SK-N-SH (cell line): ENCODE measurements at regions not wholly inside any gene's neighbourhood (a gene's known extent, or its start where the extent isn't known, plus 50 kb on each side); places are given as distances from the start of the nearest gene placed in this dataset.

Experiments used
- CTCF ChIA-PET: fragments of 300-600, 350-600 bp; formaldehyde crosslinking; extraction: SDS; loops from one replicate; lab custom pipeline; 2021; lab: Yijun Ruan, JAX
- POLR2A ChIA-PET: fragments of 350-600 bp; sonication (Branson Sonifier 250); formaldehyde crosslinking; extraction: SDS; loops from one replicate; lab custom pipeline; 2020; ENCODE audit warnings: antibody characterized with exemption, inconsistent platforms; lab: Yijun Ruan, JAX
- DNase-seq: peaks from one replicate; pipeline ENCODE4 v3.0.0; 2012
- H2AFZ ChIP-seq: fragments of 200-600 bp; sonication (generic); 2 replicates; pipeline ENCODE4 v1.8.1; 2016; ENCODE audit warnings: antibody characterized with exemption, mild to moderate bottlenecking, low read depth
- H3F3A ChIP-seq: fragments of 200-600 bp; sonication (generic); replicated peaks from 2 replicates; pipeline ENCODE3; 2016; ENCODE audit warnings: antibody characterized with exemption, mild to moderate bottlenecking; ENCODE audit not compliant: insufficient read depth
- H3K27ac ChIP-seq, 2 experiments: fragments of 200-500 bp in 1 of 2; fragments of 200-600 bp in 1 of 2; sonication (Bioruptor generic) in 1 of 2; sonication (generic), shearing (Covaris generic) in 1 of 2; 2 replicates each; pipeline versions ENCODE4 v1.5.1 to v1.6.1; 2014 to 2016; ENCODE audit warnings: low read depth in 2 of 2, inconsistent platforms in 1 of 2, low read length in 1 of 2, mild to moderate bottlenecking in 1 of 2, mixed read lengths in 1 of 2
- H3K27me3 ChIP-seq: fragments of 200-600 bp; sonication (generic), shearing (Covaris generic); 2 replicates; pipeline ENCODE4 v1.6.1; 2016; ENCODE audit warnings: mixed run types; ENCODE audit not compliant: insufficient read depth
- H3K36me3 ChIP-seq, 2 experiments: fragments of 200-500 bp in 1 of 2; fragments of 200-600 bp in 1 of 2; sonication (Bioruptor generic) in 1 of 2; sonication (generic) in 1 of 2; replicated peaks in 1 of 2; 2 replicates each; pipeline versions ENCODE3 to v1.5.1; 2014 to 2016; ENCODE audit warnings: low read length in 1 of 2, mild to moderate bottlenecking in 1 of 2; ENCODE audit not compliant: insufficient read depth in 2 of 2, control insufficient read depth in 1 of 2
- H3K4me1 ChIP-seq, 2 experiments: fragments of 200-500 bp in 1 of 2; fragments of 200-600 bp in 1 of 2; sonication (Bioruptor generic) in 1 of 2; sonication (generic), shearing (Covaris generic) in 1 of 2; 2 replicates each; pipeline versions ENCODE4 v1.5.1 to v1.6.1; 2014 to 2016; ENCODE audit warnings: low read depth in 1 of 2, low read length in 1 of 2, mixed run types in 1 of 2; ENCODE audit not compliant: insufficient read depth in 2 of 2, control insufficient read depth in 1 of 2
- H3K4me2 ChIP-seq: fragments of 200-600 bp; sonication (generic), shearing (Covaris generic); 2 replicates; pipeline ENCODE4 v1.6.1; 2017; ENCODE audit warnings: mixed run types
- H3K4me3 ChIP-seq, 2 experiments: fragments of 200-500 bp in 1 of 2; fragments of 200-600 bp in 1 of 2; sonication (Bioruptor generic) in 1 of 2; sonication (generic), shearing (Covaris generic) in 1 of 2; 2 replicates each; pipeline versions ENCODE4 v1.5.1 to v1.8.1; 2014 to 2016; ENCODE audit warnings: low read depth in 2 of 2, inconsistent platforms in 1 of 2, low read length in 1 of 2, mild to moderate bottlenecking in 1 of 2, mixed read lengths in 1 of 2, moderate library complexity in 1 of 2
- H3K79me2 ChIP-seq: fragments of 200-600 bp; sonication (generic); 2 replicates; pipeline ENCODE4 v1.8.1; 2017; ENCODE audit warnings: mild to moderate bottlenecking; ENCODE audit not compliant: insufficient read depth
- H3K9ac ChIP-seq: fragments of 200-600 bp; sonication (generic); 2 replicates; pipeline ENCODE4 v1.6.1; 2017; ENCODE audit warnings: mixed run types
- H3K9me2 ChIP-seq: fragments of 200-600 bp; sonication (generic); 2 replicates; pipeline ENCODE4 v1.6.1; 2017; ENCODE audit warnings: mixed run types
- H3K9me3 ChIP-seq: fragments of 200-600 bp; sonication (generic); 2 replicates; pipeline ENCODE4 v1.6.1; 2017; ENCODE audit warnings: mixed run types, mild to moderate bottlenecking, moderate library complexity
- H4K20me1 ChIP-seq: fragments of 200-600 bp; sonication (generic); 2 replicates; pipeline ENCODE4 v1.6.1; 2017; ENCODE audit warnings: mild to moderate bottlenecking, mixed run types; ENCODE audit not compliant: insufficient read depth
- CTCF ChIP-seq: fragments of 200-600 bp; sonication (generic); IDR thresholded peaks from 2 replicates; pipeline ENCODE4 v1.6.1; 2017; ENCODE audit warnings: antibody characterized with exemption, mild to moderate bottlenecking, moderate library complexity
- EP300 ChIP-seq, 2 experiments: IDR thresholded peaks; 2 replicates each; pipeline versions ENCODE4 v1.4.0 to v1.6.1; 2012; ENCODE audit warnings: borderline replicate concordance in 1 of 2, low read depth in 1 of 2, low read length in 1 of 2
- FOXJ3 ChIP-seq: sonication (generic); formaldehyde crosslinking; IDR thresholded peaks from 2 replicates; pipeline ENCODE4 v1.5.1; 2020; ENCODE audit warnings: mild to moderate bottlenecking, missing genetic modification reagents
- MAX ChIP-seq: IDR thresholded peaks from 2 replicates; pipeline ENCODE4 v1.4.0; 2012; ENCODE audit warnings: low read depth
- PBX3 ChIP-seq: IDR thresholded peaks from 2 replicates; pipeline ENCODE4; 2012
- POLR2AphosphoS5 ChIP-seq: IDR thresholded peaks from 2 replicates; pipeline ENCODE4 v1.6.1; 2012; ENCODE audit warnings: low read depth, low read length
- REST ChIP-seq: IDR thresholded peaks from 2 replicates; pipeline ENCODE4 v1.6.1; 2012; ENCODE audit warnings: mild to moderate bottlenecking, low read depth, low read length, moderate library complexity
- SIN3A ChIP-seq: IDR thresholded peaks from 2 replicates; pipeline ENCODE4 v1.6.1; 2012; ENCODE audit warnings: low read depth, mild to moderate bottlenecking, low read length, moderate library complexity, borderline replicate concordance
- SMC3 ChIP-seq: IDR thresholded peaks from 2 replicates; pipeline ENCODE4 v1.6.1; 2012; ENCODE audit warnings: low read depth, low read length, improper control_type of control experiment
- TAF1 ChIP-seq: IDR thresholded peaks from 2 replicates; pipeline ENCODE4 v1.6.1; 2012; ENCODE audit warnings: low read depth, mild to moderate bottlenecking, low read length, moderate library complexity, borderline replicate concordance
- WGBS: methylation state at CpG from one replicate; pipeline ENCODE4 v1.1.6; 2017; ENCODE audit warnings: low lambda C conversion rate; 5-methylcytosine and 5-hydroxymethylcytosine counted together

- Histone ChIP-seq H3K9ac (no peak overlapping the region), H3K9me3 (no peaks in the 10 kb centered on the region), H3K4me1 (peaks cover 0 to 3% of the 10 kb centered on the region in 2 experiments; a peak in 1 of 4 replicates), H3K36me3 (no peaks in the 10 kb centered on the region), H3K9me2 (no peaks in the 10 kb centered on the region), H3K4me3 (no peak overlapping the region), H4K20me1 (no peaks in the 10 kb centered on the region), H2AFZ (no peak overlapping the region), H3K27ac (no peak overlapping the region), H3K79me2 (no peaks in the 10 kb centered on the region), H3F3A (peaks cover 7% of the 10 kb centered on the region), H3K4me2 (no peak overlapping the region), H3K27me3 (peaks cover 16% of the 10 kb centered on the region; the same call in 1 of the 2 replicates)
- no peak for TF ChIP-seq REST
- TF ChIP-seq EP300 (IDR thresholded peaks at IDR 0.05; ENCODE audit: borderline replicate concordance in 1 of 2, low read depth in 1 of 2, low read length in 1 of 2), result no peak
- no peak for TF ChIP-seq SIN3A
- no peak for TF ChIP-seq MAX
- TF ChIP-seq POLR2AphosphoS5, result no peak
- TF ChIP-seq TAF1, result no peak
- no peak for TF ChIP-seq CTCF
- no peak for TF ChIP-seq SMC3
- no peak for TF ChIP-seq PBX3
- no peak for TF ChIP-seq FOXJ3
- POLR2A ChIA-PET, result no interaction called here
- CTCF ChIA-PET, result interaction anchor here (0.5 to 19.0 kb wide), 53 partner anchors 8 to 398 kb away, joined by 3 to 571 read pairs (median 4); partner anchors contain the start of gene COL13A1
- DNase-seq, result no peak
- WGBS, result 62% methylated on average over 13 of the region's 13 CpGs
Measured at GRCh38 chr10:69715899-69716606, 85.7 kb upstream of the COL13A1 start.
